Frontal cortex (tissue), 3 donors: ENCODE measurements at regions not wholly inside any gene's neighbourhood (a gene's known extent, or its start where the extent isn't known, plus 50 kb on each side); places are given as distances from the start of the nearest gene placed in this dataset.

ENCODE experiments used
- DNase-seq, 2 donors: peaks; one replicate each; pipeline ENCODE4 v3.0.0; 2012; ENCODE audit warnings: low spot score in 2 of 2
- FAIRE-seq: peaks from 2 replicates; lab custom pipeline; 2012; peaks lifted over from hg19 to GRCh38; lab: Jason Lieb, UNC
- donor health status: control.
- donor health status: control.
- donor health status: control.

GRCh38 chr6:105468850-105469249, 66.0 kb upstream of the PREP start:
- DNase-seq (no peak), FAIRE-seq (no peak)

GRCh38 chr6:105460860-105461259, 58.0 kb upstream of the PREP start:
- DNase-seq = no peak
- FAIRE-seq = no peak

- DNase-seq = no peak
- no peak for FAIRE-seq
Measured at GRCh38 chr6:105459864-105460263, 57.0 kb upstream of the PREP start.

GRCh38 chr6:105459049-105459448, 56.2 kb upstream of the PREP start:
- DNase-seq (no peak), FAIRE-seq (no peak)

- FAIRE-seq (no peak), DNase-seq (no peak)
Measured at GRCh38 chr6:105458551-105458950, 55.7 kb upstream of the PREP start.

GRCh38 chr6:105458084-105458483, 55.2 kb upstream of the PREP start:
- FAIRE-seq (no peak), DNase-seq (no peak)

GRCh38 chr6:105453968-105454367, 51.1 kb upstream of the PREP start:
- no peak for DNase-seq
- FAIRE-seq = no peak

GRCh38 chr6:105452924-105453756, 50.3 kb upstream of the PREP start:
- no peak for DNase-seq
- no peak for FAIRE-seq
